ENCODE measurements at regions not wholly inside any gene's neighbourhood (a gene's known extent, or its start where the extent isn't known, plus 50 kb on each side); places are given as distances from the start of the nearest gene placed in this dataset.
"Not testable (repeated sequence)": the region's sequence is repeated elsewhere in the genome, so short reads cannot be mapped to it uniquely, and the experiment has no call there.

DNA sequence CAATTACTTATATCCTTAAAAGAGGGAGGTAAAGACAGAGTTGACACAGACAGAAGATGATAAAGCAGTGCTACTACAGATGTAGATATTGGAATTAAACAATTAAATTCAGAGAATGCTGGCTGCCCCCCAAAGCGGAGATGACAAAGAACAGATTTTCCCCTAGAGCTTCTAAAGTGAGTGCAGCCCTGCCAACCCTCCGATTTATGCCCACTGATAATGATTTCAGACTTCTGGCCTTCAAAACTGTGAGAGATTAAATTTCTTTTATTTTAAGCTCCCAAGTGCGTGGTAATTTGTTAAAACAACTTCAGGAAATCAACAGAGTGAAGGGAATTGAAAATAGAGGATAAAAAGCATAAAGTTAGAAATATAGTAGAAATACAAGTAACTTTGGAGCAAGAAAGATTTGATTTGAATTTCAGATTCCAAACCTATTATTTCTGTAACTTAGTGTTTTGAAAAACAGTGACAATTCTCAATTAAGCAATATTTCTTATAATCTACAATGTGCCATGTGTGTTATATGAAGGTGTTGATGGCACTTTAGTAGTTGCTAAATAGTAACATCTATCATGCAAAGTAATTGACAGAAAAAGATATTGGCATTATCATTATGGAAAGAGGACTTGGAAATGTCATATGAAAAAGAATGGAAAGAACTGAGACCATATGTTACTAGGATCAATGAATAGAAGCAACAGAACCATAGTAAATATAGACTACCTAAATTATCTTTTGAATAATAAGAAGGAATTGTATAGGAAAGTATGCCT is 946.4 kb upstream of the PTPRD start:
- DNase-seq (ENCODE audit: extremely low read depth in 1 of 11, low read depth in 9 of 11, low spot score in 4 of 11) = no peak

DNA sequence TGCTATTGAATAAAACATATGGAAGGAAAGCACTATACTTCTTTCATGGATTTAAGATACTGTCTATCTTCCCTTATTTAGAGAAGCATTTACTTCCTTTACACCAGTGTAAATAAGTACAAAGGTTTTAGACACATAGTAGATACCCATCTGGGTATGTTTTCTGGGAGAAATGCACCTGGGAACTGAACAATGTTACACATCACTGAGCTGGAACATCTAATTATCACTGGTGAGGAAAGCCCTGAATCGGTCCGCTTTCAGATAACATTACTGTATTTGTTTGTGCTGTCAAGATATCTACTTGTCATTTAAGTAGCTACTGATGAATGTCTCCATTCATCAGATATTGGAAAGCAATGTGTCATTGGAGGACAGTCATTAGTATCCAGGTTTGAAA is 964.7 kb upstream of the PTPRD start:
- DNase-seq (ENCODE audit: extremely low read depth in 1 of 11, low read depth in 9 of 11, low spot score in 4 of 11) = peak in 1 of 11 donors; percentile 3

DNA sequence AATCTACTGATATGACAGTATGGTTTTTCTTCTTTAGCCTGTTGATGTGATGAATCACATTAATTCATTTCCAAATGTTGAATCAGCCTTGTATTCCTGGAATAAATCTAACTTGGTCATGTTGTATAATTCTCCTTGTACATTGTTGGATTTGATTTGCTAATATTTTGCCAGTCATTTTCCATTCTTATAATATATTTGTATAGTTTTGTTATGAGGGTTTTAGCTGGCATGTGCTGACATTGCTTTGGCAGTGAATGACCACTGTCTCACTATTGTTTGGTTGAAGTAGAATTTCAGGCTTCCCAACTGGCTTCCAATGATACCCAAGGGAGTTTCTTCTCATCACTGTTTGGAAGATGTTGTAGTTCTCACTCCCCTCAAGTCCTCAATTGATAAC is 983.0 kb upstream of the PTPRD start:
- DNase-seq (ENCODE audit: extremely low read depth in 1 of 11, low read depth in 9 of 11, low spot score in 4 of 11) = no peak

DNA sequence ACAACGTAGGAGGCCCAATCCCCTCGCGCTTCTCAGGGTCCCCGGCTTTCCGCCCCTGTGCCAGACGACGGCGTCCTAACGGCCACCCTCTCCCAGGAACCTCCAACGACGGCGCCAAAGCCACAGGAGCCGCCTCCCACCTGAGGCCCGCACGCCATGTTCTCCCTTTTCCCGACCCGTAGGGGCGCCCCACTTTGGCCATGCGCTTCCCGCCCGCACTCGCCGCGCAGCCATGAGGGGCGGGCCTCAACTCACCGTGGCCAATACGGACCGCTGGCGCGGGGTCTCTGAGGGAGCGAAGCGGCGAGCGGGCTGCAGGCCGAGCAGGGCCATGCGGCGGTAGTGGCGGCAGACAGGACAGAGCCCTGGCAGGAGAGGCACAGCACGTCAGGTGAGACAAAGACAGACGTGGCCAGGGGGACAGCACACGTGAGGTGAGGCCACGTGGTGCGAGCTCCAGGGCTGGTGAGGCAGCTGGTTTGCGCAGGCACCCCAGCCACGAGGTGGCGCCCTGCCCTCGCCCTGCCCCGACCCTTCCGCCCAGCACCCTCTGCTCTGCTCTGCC is 1005.5 kb upstream of the PTPRD start:
- DNase-seq (ENCODE audit: extremely low read depth in 1 of 11, low read depth in 9 of 11, low spot score in 4 of 11) = no peak

DNA sequence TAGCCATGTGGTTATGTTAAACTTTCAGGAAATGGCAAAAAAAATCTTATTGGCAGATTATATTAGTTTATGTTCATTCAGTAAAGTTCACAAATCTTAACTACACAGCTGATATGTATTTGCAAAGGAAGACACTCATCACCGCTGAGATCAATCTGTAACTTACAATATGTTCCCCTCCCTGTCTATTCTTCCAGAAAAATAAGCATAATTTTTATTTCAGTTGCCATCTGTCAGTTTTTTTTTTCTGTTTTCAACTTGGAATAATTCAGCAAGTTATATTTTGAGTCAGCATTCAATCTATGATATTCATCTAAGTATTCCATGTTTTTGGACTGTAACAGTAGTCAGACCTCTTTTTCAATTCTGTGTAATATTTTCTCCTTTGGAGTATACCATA is 1019.9 kb upstream of the PTPRD start:
- no peak for DNase-seq (ENCODE audit: extremely low read depth in 1 of 11, low read depth in 9 of 11, low spot score in 4 of 11)

DNA sequence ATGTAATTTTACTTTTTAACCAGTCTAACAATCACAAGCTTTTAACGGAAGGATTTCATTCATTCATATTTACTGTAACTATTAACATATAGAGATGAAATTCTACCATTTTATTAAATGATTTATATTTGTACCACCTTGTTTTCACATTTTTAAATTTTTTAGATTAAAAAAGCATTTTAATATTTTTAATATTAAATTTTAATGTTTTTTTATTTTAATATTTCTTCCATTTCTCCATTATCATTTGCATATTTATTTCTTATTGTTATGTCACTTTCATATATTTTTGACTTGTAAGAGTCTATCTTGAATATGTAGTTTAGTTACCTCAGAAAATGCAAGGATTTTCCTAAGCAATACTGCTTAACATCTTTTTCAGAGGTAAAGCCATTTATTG is 1034.0 kb upstream of the PTPRD start:
- DNase-seq (ENCODE audit: extremely low read depth in 1 of 11, low read depth in 9 of 11, low spot score in 4 of 11) = no peak

DNA sequence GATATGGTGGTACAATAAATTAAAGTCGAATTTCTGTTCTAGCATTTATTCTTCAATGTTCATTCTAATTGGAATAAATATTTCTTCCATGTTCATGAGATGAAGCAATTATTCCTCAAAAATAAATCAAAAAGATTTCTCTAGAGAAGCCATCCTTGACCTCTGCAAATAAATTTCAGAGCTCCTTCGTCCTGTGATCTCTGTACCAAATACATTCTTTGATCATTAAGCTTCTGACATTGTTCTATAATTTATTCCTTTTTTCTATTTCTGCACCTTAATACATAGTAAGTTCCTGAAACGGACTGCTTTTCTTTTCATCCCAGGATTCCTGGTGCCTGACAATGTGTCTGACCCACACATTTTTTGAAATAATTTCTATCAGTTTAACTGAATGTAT is 1039.3 kb upstream of the TYRP1 start:
- no peak for DNase-seq (ENCODE audit: extremely low read depth in 1 of 11, low read depth in 9 of 11, low spot score in 4 of 11)

DNA sequence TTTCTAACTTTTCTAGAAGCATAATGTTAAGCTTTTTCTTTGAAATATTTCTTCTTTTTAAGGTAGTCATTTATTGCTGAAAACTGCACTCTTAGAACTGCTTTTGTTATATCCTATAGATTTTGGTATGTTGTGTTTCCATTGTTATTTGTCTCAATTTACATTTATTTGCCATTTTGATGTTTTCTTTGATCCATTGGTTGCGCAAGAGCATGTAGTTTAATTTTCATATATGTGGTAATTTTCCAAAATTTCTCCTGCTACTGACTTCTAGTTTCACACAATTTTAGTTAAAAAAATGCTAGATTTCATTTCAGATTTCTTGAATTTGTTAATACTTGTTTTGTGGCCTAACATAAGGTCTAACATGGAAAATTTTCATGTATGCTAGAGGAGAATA is 1029.3 kb upstream of the TYRP1 start:
- no peak for DNase-seq (ENCODE audit: extremely low read depth in 1 of 11, low read depth in 9 of 11, low spot score in 4 of 11)

DNA sequence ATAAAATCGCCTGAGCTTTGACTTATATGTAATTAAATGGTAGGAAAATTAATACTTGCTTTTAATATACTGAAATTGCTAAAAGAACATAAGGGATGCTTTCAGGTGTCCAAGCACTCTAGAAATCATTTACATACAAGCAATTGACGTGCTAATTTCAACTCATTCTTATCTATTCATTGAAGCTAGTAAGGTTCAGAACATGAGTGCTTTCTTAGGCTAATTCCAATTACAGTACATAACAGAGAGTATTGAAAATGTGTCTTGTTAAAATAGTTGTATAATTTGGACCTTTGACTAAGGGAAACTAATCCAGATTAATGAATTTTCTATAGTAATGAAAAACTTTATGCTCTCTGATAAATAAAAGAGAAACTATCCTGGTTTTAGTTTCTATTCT is 1016.4 kb upstream of the TYRP1 start:
- no peak for DNase-seq (ENCODE audit: extremely low read depth in 1 of 11, low read depth in 9 of 11, low spot score in 4 of 11)

DNA sequence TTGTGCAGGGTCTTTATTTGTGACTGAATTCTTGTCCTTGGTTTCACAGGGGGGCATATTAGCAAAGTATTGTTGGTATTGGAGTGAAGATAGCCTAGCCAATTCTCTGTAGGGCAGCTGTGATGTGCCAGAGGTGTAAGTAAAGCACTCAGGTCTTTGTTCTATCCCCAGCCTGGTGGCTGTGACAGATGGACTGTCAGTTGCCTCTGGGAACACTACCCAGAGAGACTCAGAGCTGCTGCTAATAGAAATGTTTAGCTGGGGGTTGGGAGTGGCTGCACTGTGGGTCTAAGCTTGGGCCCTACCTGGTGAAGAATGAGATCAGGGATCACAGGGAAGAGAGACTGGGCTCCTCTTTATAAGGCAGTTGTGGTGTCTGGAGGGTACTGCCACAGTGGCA is 1006.5 kb upstream of the TYRP1 start:
- no peak for DNase-seq (ENCODE audit: extremely low read depth in 1 of 11, low read depth in 9 of 11, low spot score in 4 of 11)

DNA sequence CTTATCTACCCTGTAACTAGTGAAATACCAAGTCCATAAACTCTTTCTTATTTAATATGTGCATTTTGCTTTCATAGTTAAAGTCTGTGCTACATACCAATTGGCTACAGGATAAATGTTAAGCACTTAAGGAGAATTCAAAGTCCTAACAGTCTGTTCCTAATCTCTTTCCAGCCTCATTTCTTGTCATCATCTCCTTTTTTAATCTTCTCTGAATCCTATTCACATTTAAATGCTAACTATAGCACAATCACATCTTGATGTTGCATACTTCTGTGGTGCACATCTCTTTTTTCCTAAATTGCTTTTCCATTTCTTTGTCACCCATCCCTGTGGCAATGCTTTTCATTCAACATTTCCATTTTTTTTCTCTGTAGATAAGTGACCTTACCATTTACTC is 996.1 kb upstream of the TYRP1 start:
- DNase-seq (ENCODE audit: extremely low read depth in 1 of 11, low read depth in 9 of 11, low spot score in 4 of 11) = no peak

DNA sequence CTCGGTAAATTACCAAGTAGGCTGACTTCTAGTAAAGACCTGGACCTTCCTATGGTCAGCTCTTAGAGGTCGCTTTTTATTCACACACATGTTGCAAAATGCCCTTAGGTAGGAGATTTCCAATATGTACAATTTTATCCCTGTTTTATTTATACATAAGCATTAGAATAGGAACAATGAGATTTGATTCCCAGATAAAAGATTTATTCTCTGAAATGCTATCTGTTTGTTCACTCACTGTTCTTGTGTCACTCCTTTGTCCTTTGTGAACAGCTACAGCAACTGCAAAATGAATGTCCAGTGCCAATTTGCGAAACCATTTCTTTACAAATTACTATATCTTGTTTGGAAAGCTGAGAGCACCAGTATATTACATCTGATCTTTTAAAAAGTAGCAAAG is 991.5 kb upstream of the TYRP1 start:
- DNase-seq (ENCODE audit: extremely low read depth in 1 of 11, low read depth in 9 of 11, low spot score in 4 of 11) = no peak

DNA sequence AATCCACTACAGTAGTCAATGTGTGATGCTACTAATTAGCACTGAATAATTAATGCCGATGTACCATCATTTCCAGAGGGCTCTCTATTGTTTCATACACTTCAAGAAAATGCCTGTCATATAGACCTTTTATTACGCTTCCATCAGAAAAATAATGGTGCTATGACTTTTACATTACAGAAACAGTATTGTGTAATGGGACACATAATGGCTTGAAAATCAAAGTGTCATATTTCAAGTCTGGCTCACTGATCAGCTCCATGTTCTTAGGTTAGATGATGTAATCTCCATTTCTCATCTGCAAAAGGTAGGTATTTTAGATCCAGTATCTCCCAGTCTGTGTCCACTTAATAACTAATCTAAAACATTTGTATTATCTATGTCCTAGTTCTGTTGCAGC is 990.6 kb upstream of the TYRP1 start:
- no peak for DNase-seq (ENCODE audit: extremely low read depth in 1 of 11, low read depth in 9 of 11, low spot score in 4 of 11)

DNA sequence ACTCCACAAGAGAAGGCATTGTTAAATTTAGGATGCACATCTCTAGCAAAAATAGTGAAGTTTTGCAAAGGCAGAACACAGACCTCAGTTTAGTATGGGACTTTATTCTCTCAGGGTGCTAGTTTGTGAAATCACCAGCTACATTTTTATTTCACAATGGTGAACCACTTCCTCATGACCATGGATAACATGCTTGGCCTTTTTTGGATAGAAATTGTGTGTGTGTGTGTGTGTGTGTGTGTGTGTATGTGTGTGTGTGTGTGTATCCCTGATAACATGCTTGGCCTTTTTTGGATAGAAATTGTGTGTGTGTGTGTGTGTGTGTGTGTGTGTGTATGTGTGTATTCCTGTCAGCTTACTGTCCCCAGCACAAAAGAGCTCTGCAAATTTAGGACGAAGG is 989.0 kb upstream of the TYRP1 start:
- DNase-seq (ENCODE audit: extremely low read depth in 1 of 11, low read depth in 9 of 11, low spot score in 4 of 11) = not testable (repeated sequence)

DNA sequence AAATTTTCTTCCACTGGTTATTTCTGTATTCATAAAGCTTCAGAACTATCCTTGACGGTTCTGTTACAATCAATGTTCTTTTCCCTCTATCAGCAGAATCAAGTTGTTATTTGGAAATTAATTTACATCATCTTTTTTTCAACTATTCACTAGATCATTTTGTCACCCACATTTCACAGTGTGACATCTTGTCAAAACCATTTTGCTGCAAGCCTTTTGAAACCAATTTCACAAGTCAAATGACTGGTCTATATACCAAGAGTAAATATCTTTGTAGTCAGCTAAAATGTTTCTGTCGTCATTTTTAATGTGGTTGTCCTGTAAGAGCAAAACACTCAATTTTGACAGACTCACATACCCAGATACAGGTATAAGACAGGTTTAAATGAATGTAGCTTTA is 984.3 kb upstream of the TYRP1 start:
- DNase-seq (ENCODE audit: extremely low read depth in 1 of 11, low read depth in 9 of 11, low spot score in 4 of 11) = no peak

DNA sequence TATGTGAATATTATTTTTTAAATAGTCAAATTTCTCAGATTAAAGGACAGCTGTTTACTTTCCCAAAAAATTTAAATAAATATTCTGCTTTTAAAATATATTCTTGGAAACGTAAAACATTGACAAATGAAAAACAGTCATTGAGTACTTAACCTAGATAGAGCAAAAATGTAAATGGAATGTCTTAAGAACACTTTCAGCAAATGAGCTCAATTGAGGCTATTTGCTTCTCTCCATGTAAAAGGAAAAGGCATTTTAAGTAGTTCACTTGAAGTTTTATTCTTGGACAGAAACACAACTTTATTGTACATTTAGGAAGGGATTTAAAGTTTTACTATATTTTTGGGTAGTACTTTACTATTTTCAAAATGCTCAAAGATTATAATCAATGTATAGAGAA is 983.6 kb upstream of the TYRP1 start:
- no peak for DNase-seq (ENCODE audit: extremely low read depth in 1 of 11, low read depth in 9 of 11, low spot score in 4 of 11)

DNA sequence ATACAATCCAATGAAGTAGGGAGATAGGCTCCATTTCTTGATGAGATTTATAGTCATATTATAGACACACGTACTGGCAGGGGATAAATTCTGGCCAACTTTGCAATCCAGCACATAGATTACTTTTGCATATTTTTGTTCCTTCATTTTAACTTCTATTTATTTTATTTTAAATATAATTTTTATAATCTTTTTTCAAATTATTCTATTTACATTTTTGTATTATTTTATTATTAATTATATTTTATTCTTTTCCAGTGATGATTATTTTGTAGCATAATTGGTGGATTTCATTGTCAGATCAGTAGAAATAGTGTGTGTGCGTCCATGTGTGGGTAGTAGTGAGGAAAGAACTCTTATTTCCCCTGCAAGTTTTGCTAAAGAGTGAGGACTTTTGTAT is 980.1 kb upstream of the TYRP1 start:
- DNase-seq (ENCODE audit: extremely low read depth in 1 of 11, low read depth in 9 of 11, low spot score in 4 of 11) = no peak

DNA sequence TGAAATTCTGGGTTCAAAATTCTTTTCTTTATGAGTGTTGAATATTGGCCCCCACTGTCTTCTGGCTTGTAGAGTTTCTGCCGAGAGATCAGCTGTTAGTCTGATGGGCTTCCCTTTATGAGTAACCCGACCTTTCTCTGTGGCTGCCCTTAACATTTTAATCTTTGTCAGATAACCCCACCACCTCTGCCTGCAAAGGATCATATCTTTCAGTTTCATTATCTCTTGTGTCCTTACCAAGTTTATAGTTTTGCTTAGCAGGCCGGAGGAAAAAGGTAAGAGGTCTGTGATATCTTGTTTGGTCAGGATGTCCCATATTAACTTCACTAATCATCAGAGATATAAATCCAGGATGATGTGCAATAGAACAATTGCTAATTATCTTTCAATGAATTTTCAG is 970.2 kb upstream of the TYRP1 start:
- no peak for DNase-seq (ENCODE audit: extremely low read depth in 1 of 11, low read depth in 9 of 11, low spot score in 4 of 11)

DNA sequence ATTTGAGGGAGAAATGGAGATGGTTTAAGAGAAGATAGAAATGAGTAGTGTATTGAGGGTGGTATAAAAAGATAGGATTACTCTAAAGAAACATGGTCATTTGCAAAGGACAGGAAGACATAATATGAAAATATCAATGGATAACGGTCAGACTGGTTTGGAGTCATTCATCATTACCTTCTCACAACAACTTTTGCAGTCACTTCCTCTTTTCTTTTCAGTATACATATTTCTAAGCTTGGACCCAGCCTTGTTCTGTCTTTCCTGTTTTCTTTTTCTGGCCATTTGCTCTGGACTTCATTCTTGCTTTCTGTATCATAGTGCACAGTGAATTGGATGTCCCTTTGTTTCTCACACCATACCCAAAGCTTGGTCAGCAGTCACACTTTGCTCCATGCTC is 966.5 kb upstream of the TYRP1 start:
- DNase-seq (ENCODE audit: extremely low read depth in 1 of 11, low read depth in 9 of 11, low spot score in 4 of 11) = no peak

DNA sequence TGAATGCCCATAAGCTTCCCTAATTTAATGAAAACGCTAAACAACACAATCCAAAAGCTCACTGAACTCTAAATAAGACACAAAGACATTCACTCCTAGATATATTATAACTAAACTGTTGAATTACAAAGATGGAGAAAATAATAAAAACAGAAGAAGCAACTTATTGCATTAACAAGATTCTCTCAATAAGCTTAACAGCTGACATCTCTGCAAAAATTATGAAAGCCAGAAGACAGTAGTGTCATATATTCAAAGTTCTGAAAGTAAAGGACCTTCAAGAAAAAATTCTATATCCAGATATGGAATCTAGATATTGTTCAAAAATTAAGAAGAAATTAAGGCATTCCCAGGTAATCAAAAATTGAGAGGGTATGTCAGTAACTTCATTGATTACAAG is 957.8 kb upstream of the TYRP1 start:
- DNase-seq (ENCODE audit: extremely low read depth in 1 of 11, low read depth in 9 of 11, low spot score in 4 of 11) = no peak

DNA sequence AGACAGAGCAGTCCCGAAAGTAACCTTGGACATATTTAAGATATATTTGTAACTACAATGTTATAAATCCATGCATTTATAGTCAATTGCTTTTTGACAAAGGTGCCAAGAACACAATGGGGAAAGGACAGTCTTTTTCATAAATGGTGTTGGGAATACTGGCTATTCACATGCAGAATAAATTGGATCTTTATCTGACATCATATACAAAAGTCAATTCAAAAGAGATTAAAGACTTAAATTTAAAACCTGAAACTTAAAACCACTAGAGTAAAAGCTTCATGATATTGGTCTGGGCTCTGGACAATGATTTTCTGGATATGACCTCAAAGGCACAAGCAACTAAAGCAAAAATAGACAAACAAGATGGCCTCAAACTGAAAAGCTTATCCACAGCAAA is 950.7 kb upstream of the TYRP1 start:
- DNase-seq (ENCODE audit: extremely low read depth in 1 of 11, low read depth in 9 of 11, low spot score in 4 of 11) = no peak

All from renal cortex interstitium (tissue), 11 donors.